CD4-positive, alpha-beta T cell treated with Interleukin-12 subunit alpha and Interleukin-12 subunit beta, for 1 hour (primary cell): ENCODE measurements at regions not wholly inside any gene's neighbourhood (a gene's known extent, or its start where the extent isn't known, plus 50 kb on each side); places are given as distances from the start of the nearest gene placed in this dataset.
"Not testable (repeated sequence)": the region's sequence is repeated elsewhere in the genome, so short reads cannot be mapped to it uniquely, and the experiment has no call there.

ENCODE experiments used
- DNase-seq: peaks from one replicate; pipeline ENCODE4 v3.0.0-alpha.2; 2020

DNA sequence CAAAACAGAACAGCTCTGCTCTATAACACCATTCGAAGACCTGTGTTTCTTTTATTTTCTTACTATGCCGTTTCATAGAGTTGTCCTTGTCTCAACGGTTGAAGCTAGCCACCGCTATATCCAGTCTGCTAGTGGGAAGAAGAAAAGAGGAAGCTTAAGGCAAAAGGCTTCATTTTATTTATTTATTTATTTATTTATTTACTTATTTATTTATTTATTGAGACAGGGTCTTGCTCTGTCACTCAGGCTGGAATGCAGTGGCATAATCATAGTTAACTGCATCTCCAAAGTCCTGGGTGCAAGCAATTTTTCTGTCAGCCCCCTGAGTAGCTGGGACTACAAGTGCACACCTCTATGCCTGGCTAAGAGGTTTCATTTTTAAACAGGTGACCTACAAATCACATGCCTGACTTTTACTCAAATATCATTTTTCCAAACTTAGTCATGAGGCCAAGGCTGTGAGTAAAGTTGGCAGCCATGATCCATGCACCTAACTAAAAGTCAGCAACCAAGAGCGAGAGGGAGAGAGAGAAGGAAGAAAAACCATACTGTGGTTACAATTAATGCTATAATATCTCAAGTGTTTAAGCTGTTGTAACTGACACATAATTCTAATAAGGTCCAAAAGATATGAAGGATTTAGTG is 1305.3 kb upstream of the LRRTM3 start:
- no peak for DNase-seq

DNA sequence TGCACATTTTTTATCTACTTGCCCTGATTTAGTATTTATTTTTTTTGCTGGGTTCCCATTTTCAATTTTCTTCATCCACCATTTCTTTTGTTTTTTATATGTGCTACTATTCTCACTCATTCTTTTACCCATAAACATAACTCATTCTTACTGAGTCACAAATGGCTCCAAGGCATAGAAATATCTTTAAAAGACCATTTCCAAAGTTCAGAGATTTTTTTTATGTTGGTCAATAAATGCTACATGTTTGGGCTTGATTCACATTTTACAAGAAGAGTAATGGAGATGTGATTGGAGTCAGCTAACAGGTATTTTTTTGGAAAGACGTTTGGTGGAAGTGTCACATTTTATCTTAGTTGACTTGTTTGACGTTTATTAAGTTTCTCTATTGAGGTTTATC is 1303.2 kb upstream of the LRRTM3 start:
- DNase-seq: no peak

DNA sequence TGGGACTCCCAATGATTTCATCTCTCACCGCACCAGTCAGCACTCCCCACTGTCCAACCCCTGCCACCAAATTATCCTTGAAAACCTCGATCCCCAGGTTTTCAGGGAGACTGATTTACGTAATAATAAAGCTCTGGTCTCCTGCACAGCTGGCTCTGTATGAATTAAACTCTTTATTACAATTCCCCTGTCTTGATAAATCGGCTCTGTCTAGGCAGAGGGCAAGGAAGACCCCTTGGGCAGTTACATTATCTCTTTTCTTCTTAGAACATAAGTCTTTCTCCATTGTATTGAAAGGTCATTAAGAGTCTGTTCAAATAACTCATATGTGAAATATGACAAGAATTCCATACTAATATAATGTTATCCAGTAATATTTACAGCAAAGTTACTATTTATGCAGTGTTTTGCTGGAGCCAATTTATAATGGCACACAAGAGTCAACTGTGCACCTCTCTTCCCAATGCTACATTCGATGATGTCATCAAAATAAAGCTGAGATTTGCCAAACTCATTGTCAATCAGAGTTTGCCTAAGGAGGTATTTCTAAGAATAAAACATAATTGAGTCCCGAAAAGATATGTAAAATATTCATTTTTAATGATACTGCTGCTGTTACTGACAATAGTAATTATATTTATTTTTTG is 1297.2 kb upstream of the LRRTM3 start:
- no peak for DNase-seq

DNA sequence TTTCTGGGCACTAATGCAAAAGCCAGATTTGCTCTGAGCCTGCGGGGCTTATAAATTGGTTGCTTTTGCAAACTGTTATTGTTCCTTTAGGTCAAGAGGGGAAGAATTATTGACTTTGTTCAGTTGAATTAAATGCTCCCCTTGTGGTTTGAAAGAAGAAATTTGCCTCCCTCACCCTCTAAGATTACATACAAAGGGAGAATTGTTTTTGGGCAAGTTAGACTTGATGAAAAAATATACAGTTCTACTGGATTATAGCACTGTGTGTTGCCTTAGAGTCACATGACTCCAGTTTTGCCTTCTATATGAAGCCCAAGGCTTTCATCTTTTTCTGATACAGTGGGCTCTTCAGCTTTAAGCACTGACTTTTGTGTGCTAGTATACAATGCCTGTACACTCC is 1265.8 kb upstream of the LRRTM3 start:
- no peak for DNase-seq

DNA sequence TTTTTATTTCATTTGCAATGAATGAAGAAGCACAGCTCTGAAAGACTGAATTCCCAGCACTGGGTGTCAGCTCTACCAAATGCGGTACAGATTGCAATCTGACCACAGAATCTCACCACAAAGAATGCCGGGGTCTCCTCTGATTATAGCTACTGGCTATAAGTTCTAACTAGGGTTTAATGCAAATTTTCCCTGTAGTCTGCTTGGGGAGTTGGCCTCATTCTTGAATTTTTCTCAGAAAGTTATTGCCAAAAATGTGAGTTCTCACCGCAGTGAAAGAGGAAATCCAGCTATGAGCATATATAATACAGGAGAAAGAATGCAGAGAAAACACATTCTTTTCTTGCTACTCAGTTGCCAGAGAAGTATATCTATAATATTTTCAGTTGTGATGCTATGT is 1255.7 kb upstream of the LRRTM3 start:
- DNase-seq: no peak

DNA sequence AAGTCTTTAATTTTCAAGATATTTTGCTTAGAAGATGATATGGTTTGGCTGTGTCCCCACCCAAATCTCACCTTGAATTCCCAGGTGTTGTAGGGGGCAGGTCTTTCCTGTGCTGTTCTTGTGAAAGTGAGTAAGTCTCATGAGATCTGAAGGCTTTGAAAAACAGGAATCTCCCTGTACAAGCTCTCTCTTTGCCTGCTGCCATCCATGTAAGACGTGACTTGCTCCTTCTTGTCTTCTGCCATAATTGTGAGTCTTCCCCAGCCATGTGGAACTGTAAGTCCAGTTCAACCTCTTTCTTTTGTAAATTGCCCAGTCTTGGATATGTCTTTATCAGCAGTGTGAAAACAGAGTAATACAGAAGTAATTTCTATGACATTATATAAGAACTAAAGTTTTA is 1255.2 kb upstream of the LRRTM3 start:
- not testable (repeated sequence) for DNase-seq

DNA sequence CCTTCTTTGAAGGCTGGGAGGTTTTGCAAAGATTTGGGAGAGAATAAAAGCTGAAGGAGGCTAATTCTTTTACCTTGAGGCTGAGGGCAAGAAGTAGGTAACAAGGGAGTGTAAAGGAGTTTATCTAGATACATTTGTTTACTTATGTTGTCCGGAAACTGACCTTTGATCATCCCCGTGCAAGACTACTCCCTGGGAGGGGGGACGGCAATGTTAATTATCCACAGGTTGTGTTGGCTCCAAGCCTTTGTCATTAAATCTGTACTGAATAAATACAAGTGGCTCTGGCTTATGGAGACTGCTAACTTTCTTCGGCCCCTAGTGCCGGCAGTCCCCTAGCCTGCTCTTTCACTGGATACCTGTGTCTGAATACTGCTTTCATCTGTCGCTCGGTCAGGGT is 1250.6 kb upstream of the LRRTM3 start:
- DNase-seq: no peak

DNA sequence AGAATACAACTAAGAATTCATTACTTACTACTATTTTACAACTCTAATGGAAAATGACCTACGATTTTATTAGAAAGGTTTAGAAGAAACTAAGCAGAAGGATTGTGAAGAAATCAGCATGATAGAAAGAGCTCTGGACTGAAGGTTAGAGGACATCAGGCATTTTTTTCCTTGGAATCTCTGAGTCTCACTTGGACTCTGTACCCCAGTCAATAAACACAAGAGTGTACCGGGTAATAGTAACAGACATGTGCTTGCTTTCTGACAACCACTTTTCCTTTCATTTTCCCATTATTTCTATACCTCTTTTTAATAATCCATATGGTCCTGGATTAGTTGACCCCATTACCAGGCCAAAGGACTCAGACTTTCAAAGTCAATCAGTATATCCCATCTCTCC is 1240.9 kb upstream of the LRRTM3 start:
- no peak for DNase-seq

DNA sequence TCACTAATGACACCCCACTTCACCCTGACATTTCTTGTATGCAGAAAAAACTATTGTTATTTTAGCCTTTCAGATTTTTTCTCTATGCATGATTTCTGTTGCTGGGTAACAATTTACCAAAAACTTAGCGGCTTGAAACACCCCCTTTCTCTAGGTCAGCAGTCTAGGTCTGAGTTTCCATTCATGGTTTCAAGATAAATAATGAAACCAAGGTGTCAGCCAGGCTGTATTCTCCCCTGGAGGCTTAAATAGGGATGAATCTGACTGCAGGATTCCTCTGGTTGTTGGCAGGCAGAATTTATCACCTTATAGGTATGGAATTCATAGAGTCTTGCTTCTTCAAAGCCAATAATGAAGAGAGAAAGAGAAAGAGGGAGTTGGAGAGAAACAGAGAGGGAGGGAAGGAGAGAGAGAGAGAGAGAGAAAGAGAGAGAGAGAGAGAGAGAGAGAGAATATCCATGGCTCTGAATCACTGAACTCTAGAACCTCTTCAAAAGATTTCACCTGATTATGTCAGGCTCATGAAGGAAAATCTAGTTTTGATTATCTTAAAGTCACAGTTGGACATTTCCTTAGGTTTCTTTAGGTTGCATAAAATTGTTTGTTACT is 1224.6 kb upstream of the LRRTM3 start:
- DNase-seq: no peak

DNA sequence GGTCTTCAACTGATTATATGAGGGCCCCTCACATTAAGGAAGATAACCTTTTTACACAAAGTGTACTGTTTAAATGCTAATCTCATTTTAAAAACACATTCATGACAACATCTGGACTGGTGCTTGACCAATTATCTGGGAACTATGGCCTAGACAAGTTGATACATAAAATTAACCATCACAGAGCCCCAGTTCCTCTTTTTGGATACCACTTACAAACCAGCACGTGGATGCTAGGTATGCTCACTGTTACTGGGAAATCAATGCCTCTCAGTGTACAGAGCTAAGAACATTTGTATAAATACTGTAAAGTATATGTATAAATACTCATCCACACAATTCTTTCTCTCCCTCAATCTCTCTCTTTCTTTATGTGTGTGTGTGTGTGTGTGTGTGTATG is 1217.8 kb upstream of the LRRTM3 start:
- DNase-seq: no peak

DNA sequence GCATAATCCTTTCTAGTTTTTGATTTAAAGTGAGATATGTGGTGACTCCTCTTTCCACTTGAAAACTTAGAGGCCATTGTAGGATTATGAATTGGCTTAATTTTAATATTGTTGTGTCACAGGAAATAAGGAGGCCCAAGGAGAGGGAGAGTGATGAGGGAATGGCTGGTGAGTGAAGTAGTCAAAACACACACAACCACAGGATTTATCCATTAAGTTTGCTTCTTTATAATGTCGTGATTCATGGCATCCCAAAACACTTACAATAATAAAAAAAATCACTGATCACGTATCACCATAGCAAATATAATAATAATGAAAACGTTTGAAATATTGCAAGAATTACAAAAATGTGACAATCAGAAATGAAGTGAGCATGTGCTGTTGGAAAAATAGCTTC is 1215.5 kb upstream of the LRRTM3 start:
- no peak for DNase-seq

DNA sequence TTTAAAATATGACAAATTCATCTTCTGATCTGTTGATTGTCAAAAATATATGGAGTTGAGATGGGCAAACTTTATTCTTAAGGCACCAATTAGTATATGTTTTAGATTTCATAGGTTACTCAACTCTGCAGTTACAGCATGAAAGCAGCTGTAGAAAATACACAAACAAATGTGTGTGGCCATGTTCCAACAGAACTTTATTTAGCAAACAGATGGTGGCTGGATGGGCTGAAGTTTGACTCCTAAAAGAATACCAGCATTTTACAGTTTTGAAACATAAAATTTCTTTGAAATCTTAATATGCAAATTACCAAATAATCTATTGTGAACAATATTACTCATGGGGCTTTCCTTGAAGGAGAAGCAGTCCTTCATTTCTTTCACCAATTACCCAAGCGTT is 1206.0 kb upstream of the LRRTM3 start:
- no peak for DNase-seq

DNA sequence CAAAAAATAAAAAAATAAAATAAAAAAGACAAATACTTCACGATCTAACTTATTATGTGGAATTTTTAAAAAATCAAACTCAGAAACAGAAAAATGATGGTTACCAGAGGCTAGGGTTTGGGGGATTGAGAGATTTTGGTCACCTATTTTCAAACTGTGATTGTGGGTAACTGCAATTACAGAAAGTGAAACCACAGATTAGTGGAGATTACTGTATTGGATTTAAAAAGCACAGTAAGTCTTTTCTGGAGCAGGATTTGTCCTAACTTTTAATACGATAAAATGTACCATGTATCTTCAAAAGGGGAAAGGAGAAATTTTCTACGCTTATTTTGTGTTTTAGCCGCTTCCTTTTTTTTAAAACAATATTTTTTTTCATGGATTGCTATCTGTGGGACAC is 1204.9 kb upstream of the LRRTM3 start:
- no peak for DNase-seq

DNA sequence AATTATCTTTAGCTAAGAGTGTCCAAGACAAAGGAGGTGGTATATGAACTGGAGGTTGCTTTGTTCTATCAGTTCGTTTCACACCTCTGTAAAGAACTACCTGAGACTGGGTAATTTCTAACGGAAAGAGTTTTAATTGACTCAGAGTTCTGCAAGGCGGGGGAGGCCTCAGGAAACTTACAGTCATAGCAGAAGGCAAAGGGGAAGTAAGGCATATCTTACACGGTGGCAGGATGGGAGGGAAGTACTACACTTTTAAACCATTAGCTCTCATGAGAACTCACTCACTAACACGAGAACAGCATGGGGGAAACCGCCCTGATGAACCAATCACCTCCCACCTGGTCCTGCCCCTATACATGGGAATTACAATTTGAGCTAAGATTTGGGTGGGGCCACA is 1202.3 kb upstream of the LRRTM3 start:
- DNase-seq: no peak

DNA sequence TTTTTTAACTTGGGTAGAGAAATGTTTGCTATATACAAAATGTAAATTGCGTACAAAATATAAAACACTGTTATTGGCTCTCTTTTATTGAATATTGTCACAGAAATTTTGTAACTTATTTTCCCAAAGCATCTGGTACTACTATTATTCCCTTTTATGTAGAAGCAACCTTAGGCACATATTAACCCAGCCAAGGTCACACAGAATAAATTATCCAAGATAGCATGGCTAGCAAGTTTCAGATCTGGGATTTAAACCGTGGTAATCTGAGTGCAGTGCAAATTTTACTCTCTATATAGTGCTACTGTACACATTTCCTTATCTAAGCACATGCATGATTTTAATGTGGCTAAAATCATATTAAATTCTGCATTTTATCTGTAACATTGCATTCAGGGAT is 1190.5 kb upstream of the LRRTM3 start:
- DNase-seq: no peak

DNA sequence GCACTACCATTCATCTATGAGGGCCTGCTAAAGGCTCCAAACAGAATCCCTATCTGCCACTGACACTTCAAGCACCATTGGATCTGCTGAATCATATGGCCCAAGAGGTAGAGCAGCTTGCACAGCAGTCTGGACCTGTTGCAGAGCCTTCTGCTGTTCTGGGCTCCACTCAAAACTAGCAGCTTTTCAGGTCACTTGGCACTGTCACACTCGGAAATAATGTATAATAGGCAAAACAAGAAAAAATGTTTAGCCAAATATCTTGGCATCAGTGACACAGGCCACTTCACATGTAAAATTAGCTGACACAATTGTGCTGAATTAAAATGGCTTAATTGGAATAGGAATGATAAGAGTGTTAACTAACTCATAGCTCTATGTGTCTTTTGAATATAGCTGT is 1182.9 kb upstream of the LRRTM3 start:
- DNase-seq: no peak

DNA sequence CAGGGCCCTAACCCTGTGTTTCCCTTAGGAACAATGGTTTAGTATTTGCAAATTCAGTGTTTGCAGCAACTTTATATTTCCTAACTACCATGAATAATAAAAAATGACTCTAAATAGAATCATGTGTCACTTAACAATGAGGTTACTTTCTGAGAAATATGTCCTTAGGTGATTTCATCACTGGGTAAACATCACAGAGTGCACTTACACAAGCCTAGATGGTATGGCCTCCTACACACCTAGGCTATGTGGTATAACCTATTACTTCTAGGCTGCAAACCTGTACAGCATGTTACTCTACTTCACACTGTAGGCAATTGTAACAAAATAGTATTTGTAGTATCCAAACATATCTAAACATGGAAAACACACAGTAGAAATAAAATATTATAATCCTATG is 1174.6 kb upstream of the LRRTM3 start:
- no peak for DNase-seq

DNA sequence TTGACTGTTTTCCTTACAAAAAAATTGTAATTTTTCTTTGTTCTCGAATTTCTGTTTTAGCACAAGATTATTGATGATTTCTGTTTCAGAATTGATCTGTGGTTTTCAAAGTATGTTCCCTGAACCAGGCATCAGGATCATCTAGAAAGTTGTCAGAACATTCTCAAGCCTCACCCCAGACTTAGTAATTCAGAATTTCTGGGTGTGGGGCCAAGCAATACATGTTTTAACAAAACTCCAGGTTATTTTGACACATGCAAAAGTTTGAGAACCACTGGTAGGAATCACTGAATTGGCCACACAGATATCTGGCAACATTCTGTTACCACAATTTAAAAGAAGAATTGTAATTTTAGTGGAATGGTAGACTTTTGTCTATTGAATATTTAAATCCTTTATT is 1173.9 kb upstream of the LRRTM3 start:
- DNase-seq: no peak

DNA sequence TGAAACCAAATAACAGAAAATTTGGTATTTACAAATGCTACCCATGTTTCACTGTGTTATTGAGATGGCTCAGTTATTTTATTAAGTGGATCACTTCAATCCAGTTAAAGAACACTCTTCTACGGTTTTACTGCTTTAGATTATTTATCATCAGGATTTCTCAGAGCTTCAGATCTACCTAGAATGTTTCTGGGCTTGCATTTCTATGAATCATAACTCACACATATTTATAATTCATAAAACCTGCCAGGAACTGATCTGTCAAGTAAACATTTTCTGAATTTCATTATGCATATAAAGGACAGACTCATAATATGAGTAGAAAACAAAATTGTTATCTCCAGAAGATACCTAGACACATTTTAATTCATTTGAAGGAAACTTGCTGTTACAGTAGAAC is 1172.3 kb upstream of the LRRTM3 start:
- DNase-seq: no peak

DNA sequence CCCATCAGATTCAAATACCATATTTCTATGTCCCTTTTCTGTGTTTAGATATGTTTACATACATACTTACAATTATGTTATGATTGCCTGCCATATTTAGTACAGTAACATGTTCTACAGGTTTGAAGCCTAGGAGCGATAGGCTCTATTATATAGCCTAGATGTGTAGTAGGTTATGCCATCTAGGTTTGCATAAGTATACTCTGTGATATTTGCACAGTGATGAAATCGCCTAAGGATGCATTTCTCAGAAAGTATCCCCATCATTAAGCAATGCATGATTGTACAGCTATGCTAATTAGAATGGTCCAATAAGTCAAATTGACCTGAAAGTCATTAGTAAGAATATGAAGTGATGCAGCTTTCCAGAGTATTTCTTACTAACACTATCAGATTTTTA is 1171.7 kb upstream of the LRRTM3 start:
- DNase-seq: no peak

DNA sequence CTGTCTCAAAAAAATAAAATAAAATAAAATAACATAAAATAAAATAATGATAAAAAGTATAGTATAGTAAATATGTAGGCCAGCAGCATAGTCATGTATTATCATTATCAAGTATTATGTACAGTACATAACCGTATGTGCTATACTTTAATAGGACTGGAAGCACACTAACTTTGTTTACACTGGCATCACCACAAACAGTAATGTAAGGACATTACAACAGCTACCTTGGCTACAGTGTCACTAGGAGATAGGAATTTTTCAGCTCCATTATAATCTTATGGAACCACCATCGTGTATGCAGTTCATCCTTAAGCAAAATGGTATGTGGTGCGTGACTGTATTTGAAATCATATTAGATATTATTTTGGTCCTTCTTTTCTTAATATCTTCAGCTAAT is 1163.5 kb upstream of the LRRTM3 start:
- DNase-seq: no peak

DNA sequence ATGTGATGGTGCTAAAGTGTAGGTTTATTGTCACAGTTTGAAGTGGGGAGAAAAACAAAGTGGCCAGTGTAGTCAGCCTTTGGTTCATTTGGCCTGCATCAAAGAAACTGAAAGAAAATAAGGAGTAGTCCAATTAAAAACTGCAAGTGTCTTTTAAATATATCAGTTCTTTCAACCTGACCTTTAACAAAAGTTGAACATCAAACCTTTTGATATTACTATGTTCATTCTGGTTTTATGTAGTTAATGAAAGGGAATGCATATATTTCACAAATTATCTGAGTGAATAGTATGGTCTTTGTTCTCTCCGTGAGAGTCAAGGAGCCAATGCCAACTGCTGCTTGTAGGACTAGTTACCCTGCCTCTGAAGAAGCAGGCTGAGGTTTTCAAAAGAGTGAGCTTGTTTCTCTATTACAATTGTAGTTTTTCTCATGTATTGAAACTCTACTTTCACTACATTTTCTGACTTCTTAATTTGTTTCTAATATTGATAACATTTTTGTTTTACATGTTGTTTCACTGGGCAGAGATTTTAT is 1160.8 kb upstream of the LRRTM3 start:
- DNase-seq: no peak

DNA sequence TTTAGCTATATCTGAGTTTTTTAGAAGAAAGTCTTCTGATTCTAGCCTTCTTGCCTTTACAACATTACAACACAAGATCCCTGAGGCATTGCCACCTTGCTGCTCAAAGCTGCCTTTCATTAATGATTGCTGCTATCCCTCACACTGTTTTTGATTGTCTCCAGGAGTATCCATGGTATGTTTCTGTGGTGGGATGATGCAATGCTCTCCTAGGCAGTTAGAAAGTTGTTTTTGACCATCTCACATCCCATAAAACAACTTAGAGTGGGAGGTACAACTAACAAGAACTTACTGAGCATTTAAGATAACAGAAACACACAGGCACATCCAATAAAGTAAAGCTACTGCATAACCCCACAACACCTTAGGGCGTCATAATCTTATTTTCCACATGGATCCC is 1156.0 kb upstream of the LRRTM3 start:
- no peak for DNase-seq

DNA sequence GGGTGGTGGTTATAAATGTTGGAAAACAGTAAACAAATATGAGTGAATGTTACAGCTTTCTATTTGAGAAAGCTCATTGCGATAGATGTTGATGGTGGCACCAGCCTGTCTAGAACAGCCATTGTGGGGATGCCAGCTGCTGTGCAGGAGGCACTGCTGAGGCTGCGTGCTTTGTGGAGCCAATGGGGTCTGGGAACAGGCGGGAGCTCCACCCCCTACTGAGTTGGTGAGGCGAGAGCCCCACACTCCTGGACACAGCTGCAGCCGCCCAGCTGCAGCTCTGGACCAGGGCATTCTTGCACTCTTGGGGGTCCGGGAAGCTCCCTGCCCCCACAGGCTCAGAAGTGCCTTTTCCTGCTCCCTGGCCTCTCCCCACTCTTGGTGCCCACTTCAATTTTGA is 1147.1 kb upstream of the LRRTM3 start:
- DNase-seq: no peak

DNA sequence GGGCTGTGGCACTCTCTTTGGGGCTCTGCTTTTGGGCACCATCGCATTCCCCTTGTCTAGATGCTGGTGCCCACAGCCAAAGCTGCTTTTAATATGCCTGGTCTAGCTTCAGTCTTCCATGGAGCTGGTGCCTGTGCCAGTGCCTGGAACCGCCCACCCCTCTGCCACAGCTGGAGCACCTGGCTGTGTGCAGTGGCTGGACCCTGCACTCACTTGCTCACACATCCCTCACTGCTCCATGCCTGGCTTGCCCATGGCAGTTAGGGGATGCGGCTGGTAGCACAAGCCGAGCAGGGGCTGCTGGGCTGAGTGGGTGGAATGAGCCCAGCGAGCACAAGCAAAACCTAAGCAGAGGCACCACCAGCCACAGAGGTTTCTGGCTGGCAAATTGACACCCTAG is 1145.9 kb upstream of the LRRTM3 start:
- no peak for DNase-seq
